GM18517 (cell line): ENCODE measurements at regions not wholly inside any gene's neighbourhood (a gene's known extent, or its start where the extent isn't known, plus 50 kb on each side); places are given as distances from the start of the nearest gene placed in this dataset.
A peak's percentile ranks its signal among the peaks of the same experiment; 100 is the strongest.
"Not testable (repeated sequence)": the region's sequence is repeated elsewhere in the genome, so short reads cannot be mapped to it uniquely, and the experiment has no call there.

Experiments
- ATAC-seq: cut with Tn5 transposase; IDR thresholded peaks from one replicate; pipeline ENCODE4 v1.9.1; 2021; ENCODE audit warnings: mild to moderate bottlenecking, moderate library complexity; ENCODE audit not compliant: unreplicated experiment

DNA sequence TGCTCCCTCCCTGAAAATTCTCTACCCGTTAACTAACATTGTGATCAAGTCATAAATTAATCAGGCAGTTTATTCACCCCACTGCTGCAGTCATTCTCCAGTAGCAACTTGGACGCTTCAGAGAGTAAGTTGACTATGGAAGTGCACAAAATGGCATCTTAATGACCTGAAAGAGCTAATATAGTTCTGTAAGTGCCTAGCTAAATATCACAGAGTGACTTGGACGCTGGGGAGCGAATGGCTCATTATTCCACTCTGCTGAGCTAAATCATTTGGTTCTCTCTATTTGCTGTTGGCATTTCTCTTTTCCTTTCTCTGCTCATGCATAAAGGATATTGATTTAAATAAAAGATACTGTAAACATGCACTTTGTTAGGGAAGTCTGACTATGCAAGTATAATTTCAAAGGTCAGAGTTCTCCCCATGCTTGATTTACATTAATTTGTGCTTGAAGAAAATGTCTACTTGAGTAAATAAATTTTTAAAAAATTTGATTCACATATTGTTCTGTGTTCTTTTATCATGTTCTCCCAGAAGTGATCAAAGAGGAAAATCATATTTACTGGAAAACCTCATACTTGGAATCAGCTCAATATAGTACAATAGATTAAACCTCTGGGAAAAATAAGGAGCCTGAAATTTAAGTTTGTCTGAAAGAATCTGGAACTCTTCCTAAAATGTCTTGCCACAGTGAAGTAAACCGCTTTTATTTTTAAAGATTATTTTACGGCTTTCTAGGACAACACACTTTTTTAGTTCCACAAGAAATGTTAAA, 169.5 kb upstream of the HAPLN1 start:
- no peak for ATAC-seq

DNA sequence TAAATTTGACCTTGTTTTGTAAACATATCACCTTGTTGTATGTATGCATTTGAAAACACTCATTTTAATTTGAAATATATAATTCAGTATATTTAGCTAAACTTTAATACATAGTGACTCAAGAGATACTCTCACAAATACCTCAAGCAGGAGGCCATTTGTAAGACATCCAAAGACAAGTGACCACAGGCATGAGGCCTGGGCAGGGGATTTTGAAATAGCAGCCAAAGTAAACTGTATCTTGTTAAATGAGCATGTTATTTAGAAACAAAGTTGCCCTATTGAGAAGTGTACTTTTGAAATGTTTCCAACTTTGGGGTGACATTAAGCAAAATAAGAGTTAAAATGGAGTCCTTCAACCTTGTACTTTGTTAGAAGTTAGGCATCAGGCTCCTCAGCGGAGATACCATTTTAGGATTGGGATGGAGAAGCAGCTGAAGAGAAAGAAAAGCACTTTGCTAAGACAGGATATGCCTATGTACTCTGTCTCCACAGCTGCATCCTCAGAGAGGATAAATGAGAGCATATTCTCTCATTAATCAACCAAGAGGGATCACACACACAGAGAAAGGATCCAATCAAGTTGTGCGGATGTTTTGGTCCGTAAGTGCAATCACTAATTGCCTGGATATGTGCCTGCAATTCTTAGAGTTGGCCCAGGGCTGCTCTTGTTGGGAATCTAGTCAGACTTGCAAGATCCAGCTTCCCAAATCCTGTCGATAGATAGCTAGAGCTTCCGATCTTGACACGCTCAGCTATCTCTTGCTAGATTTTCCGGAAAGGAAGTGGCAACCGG, 157.5 kb upstream of the HAPLN1 start:
- ATAC-seq: no peak

- ATAC-seq: no peak
These were observed 151.1 kb upstream of the HAPLN1 start for GRCh38 chr5:83871533-83872395.

DNA sequence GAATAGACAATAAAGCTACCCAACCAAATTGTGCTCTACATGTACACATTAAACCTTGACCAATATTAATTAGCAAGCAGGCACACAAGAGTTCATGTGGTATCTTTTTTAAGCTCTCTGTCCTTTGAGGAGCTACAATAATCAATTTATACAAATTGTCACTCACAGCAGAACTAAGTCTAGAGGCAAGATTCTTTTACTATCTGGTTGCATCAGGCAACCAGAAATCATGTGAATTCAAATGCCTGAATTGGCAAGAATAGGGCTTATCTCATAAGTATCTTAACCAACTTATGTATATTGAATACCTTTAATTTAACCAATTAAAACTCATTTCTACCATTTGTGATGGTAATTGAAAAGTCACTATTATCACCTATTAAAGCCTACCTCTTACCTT, 145.5 kb upstream of the HAPLN1 start:
- ATAC-seq: no peak

GRCh38 chr5:83865579-83865978, 144.9 kb upstream of the HAPLN1 start:
- no peak for ATAC-seq

- ATAC-seq: no peak
These were observed 144.0 kb upstream of the HAPLN1 start for GRCh38 chr5:83864652-83865051.

GRCh38 chr5:83857341-83857740, 136.7 kb upstream of the HAPLN1 start:
- ATAC-seq: no peak

DNA sequence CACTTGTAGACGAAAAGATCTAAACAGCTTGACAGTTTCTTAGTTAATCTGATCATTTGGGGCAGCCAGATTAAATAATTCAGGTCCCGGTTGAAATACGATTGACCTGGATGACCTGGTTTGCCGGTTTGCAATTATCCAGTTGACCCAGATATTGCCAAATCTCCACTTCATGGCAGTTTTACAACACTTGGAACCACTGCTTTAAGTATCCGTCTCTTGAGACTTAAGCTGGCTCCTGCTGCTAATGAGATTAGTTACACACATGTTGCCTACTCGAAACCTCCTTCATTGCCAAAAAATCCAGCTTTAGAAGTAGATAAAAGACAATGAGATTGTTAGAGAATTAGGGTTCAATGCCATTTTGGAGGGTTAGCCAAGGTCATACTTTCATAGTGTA, 136.2 kb upstream of the HAPLN1 start:
- ATAC-seq: no peak

DNA sequence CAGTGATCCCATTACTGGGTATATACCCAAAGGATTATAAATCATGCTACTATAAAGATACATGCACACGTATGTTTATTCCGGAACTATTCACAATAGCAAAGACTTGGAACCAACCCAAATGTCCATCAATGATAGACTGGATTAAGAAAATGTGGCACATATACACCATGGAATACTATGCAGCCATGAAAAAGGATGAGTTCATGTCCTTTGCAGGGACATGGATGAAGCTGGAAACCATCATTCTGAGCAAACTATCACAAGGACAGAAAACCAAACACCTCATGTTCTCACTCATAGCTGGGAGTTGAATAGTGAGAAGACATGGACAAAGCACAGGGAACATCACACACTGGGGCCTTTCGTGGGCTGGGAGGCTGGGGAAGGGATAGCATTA, 129.8 kb upstream of the HAPLN1 start:
- not testable (repeated sequence) for ATAC-seq

DNA sequence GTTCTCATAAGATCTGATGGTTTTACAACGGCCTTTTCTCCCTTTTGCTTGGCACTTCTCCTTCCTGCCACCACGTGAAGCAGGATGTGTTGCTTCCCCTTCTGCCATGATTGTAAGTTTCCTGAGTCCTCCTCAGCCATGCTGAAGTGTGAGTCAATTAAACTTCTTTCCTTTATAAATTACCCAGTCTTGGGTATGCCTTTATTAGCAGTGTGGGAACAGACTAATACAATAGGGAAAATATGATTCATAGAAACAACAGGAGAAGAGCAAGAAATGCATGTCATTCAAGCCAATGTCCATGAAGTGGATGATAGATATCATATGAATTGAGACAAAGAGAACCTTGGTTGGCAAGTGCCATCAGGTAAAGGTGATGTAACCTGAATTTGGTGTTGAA, 128.3 kb upstream of the HAPLN1 start:
- ATAC-seq: no peak

- ATAC-seq: no peak
These were observed 126.1 kb upstream of the HAPLN1 start for GRCh38 chr5:83846624-83847350.

DNA sequence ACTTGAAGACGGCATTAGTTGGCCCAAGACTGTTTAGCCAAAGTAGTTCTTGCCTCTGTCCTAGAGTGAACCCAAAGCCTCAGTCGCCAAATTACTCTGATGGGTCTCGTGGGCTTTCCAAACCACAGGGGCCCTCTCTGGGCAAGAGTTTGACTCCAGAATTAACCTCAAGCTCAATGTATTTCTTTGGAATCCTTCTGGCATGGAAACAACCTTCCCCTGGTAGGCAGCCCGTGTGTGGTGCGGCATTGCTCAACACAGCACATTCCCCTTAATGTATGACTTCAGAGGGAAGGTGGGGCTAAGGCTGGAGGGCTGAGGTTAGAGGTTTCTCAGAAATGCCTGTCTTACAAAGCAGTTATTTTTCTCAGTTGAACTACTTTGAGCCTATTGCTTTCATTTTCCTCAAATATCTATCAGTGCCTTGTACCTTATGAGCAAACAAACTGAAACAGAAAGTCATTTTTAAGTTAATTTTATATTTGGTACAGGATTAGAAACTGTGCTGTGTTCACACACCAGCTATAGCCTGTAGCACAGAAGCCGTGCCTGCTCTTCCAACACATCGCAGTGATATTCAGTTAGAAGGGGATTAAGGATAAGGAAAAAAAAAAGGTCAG, 123.9 kb upstream of the HAPLN1 start:
- ATAC-seq: peak; percentile 99

DNA sequence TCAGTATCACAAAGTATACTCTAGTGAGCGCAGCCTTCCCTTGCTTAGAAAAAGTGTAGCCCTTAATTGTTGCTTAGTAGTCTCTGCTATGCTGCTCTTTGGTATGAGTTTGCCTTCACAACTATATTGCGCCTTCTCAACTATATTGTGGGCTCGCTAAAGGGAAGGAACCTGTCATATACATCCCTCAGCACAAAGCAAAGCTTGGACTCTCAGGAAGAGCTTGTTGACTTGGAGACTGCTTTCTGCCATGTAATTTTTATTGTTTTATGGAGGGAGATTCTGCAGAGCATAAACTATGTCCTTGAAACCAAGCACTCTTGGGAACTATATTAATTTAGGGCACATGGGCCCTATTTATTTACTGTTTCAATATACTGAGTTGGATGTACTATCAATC, 119.1 kb upstream of the HAPLN1 start:
- ATAC-seq: no peak

GRCh38 chr5:83839256-83839655, 118.6 kb upstream of the HAPLN1 start:
- ATAC-seq: no peak

DNA sequence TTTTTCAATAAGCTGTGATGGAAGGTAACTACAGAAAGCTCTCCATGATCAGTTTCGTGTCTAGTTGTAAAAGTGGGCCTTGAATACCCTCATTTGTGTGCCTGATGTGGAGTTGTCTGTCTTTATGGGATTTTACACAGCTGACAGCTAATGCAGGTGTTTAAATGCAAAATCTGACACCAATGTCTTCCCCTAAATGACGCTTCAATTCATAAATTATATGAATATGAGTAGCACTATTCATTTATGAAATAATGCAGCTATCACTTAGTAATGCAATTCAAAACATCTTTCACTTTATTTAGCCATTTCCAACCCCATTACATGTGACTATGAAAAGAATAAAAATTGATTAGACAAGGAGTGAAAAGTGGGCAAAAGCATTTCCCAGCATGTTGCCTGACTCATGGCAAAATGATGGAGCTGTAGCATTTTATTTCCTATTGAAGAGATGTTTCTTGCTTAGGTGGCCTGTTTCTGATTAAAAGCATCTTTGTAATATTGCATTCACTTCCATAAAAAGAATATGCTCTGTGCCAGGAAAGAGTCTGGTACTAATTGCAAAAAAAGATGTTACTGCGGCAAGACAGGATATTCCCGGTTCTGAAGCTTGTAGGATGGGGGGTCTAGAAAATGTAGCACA, 116.7 kb upstream of the HAPLN1 start:
- ATAC-seq: no peak

DNA sequence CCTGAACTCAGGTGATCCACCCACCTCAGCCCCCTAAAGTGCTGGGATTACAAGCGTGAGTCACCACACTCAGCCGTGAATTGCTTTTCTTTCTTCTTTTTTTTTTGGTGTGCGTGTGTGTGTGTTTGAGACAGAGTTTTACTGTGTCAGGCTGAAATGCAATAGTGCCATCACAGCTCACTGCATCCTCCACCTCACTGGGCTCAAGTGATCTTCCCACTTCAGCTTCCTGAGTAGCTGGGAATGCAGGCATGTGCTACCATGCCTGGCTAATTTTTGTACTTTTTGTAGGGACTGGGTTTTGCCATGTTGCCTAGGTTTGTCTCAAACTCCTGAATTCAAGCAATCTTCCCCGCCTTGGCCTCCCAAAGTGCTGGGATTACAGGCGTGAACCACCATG, 113.7 kb upstream of the HAPLN1 start:
- no peak for ATAC-seq

- ATAC-seq: no peak
These were observed 111.2 kb upstream of the HAPLN1 start for GRCh38 chr5:83831834-83832233.

- no peak for ATAC-seq
These were observed 106.5 kb upstream of the HAPLN1 start for GRCh38 chr5:83827111-83827557.

GRCh38 chr5:83817591-83817990, 96.9 kb upstream of the HAPLN1 start:
- ATAC-seq: no peak

DNA sequence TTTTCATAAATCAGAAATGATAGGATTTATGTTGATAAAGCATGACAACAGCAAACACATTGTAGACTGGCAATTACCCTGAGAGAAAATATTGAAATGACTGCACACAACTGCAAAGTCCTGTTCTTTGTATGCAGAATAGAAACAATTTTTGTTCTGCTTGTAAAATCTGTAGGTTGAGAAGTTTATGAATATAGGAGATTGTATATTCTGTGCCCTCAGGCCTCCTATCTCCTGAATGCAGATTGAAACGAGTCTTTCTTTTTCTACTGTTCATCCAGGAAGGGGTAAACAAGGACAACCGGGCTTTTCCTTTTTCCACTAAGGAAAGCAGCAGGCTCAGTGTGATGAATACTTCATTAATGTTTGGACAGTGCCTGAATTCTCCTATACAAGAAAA, 95.0 kb upstream of the HAPLN1 start:
- ATAC-seq: no peak
